Hematopoietic multipotent progenitor cell treated with erythropoietin and hydrocortisone succinate and interleukin-3 and kit ligand, for 4 days (in vitro differentiated cells): ENCODE measurements at regions not wholly inside any gene's neighbourhood (a gene's known extent, or its start where the extent isn't known, plus 50 kb on each side); places are given as distances from the start of the nearest gene placed in this dataset.
"Not testable (repeated sequence)": the region's sequence is repeated elsewhere in the genome, so short reads cannot be mapped to it uniquely, and the experiment has no call there.

ENCODE experiments used
- DNase-seq: peaks from one replicate; pipeline ENCODE4 v3.0.0-alpha.2; 2015

DNA sequence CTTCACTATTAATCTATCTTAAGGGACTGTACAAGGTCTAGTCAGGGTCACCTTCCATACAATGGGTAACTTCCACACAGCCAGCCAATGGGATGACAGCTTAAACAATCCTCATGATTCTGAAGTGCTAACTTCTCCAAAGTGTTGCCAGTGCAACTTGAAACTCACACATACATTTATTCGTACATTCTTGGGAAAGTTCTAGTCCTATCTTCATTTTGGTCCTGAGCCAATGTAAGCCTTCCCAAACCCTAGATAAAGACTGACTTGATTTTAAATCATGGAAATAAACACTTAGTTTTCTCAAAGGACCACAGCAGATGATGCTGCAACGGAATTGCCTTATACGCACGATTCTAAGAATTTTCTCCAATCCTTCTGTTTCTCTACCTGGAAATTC, 117.5 kb upstream of the COL1A2 start:
- no peak for DNase-seq

DNA sequence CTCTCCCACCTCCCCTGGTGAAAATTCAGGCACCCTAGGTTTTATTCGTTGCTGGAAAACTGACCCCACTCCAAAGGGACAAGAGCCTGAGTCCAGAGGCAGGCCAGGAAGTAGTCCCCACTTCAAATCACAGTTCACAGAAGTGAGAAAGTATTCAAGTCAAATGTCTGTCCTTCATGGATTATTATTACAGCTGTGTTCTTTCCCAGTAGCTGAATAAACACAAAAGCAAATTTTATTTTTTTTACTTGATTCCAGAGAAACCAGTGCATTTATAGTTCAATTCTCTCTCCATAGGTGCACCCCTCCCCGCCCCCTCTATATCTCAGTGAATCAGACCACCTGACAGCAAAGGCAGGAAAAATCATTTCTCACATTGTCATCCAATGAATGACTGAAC, 113.8 kb upstream of the COL1A2 start:
- DNase-seq: no peak

DNA sequence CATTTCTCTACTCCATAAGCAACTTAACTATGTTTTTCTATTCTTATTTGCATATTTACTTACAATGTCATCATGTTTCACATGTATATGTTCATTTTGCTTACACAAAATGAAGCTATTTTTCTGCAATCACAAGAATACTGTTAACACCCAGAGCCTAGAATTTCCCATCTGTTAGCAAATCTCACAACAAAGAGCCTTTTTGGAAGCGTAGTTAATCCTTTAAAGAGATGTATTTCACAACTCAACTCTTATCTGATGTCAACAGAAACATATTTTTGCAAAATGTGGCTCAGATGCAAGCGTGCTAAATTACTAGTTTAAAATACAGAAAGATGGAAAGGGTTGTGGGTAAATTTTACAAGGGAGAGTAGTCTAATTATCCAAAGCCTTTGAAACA, 110.6 kb upstream of the COL1A2 start:
- peak; percentile 13 for DNase-seq

DNA sequence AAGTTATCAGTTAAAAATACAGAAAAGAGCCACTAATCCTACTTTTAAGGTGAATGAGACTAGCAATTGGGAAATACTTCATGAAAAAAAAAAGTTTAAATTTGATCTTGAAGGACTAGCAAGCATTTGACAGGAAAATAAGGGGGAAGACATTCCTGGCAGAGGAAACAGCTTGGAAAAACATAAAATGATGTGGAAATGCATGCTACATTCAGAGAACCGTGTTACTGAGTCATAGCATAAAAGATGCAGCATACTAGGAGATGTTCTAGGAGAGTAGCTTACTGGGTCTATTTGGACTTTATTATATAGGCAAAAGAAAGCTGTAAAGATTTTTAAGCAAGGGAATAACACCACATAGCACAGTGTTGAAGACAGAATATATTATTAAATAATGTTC, 108.6 kb upstream of the COL1A2 start:
- no peak for DNase-seq

DNA sequence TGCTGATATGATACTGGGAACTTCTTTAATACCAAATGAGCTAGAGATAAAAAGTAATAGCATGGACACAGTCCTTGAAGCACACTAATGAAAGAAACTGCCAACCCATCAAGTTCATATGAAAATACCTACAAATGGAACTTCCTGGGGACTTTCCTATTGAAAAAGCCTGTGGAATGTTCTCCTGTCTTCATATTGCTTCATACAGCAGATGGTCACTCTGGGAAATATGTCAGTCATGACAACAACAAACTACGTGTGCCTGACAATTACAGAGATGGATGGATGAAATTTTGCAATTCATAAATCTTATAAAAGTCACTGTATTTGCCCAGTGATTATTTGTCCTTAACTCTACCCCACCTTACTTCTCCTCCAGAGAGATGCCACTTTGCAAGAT, 106.6 kb upstream of the COL1A2 start:
- DNase-seq: no peak

DNA sequence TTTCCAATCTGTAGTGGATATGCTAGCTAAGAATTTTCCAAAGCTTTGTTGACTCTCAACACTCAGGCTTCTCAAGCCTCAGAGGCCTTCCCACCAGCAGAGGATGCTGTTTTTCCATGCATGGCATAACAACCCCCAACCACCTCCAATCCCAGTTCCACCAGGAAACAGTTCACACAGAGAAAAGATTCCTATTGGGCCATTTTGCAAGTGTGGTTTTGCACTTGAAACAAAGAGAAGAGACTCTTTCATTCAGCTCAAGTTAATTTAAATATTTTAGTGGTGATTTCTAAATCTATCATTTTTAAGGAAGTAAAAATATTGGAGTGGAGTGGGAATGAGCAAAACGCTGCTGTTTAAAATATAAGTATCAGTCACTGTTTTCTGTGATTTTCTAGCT, 105.6 kb upstream of the COL1A2 start:
- peak; percentile 10 for DNase-seq

DNA sequence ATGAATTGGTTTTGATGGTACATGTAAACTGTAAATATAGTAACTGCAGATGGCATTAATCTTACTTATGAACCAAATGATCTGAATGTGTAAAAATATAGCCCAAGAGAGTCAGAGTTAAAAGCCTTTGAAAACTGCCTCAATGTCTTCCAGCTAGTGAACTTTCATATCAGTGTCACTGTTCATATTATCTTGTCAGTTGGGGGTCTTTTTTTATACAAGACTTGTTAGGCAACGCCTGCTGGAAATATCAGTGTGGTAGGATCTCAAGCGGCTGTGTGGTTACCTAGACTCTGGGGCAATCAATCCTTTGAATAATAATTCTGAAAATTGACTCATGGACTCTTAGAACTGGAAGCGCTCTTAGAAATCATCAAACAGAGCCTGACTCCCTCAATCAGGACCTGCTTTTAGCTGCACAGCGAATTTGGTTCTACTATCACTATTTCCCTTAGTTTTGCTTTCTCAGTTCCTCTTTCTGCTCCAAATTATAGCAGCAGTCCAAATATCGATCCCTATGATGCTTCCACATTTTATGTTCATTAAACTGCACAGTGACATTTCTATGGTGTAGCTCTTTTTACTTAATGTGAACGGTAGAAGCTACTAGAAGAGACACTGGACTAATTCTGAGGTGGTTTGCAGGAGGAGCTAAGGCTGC, 100.1 kb upstream of the COL1A2 start:
- DNase-seq: peak; percentile 1

DNA sequence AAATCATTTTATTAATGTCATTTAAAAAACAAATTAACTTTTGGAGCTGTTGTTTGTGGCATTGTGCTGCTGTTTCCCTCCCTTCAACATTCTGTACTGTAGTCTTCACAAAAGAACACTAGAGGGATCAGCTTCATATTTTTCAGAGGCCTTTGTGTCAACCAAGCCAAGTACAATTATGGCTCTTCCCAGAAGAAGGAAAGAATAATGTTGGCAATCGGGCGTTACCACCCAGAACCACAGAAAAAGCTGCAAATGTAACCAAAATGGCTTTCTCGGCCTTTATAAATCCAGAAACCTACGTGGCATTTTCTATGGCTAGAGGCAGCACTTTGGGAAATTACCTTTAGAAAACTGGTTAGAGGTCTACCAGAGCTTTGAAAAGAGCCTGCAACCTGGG, 98.8 kb upstream of the COL1A2 start:
- no peak for DNase-seq

DNA sequence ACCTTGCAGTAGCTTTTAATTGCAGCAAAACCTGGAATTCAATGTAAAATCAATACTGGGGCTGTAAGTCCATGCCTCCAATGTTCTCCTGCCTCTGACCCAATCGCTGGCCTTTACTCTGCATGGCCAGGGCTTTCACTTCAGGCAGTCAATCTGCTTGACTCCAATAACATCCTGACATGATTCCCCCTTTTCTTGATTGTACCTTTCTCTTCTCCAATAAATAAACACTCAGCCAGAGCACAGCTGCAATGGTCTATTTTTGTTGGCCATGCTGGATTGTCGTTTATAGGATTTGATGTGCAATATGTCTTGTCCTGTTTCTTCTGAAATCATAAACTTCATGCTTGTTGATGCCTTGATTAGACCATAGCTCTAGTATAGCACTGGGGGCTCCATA, 97.8 kb upstream of the COL1A2 start:
- DNase-seq: no peak

DNA sequence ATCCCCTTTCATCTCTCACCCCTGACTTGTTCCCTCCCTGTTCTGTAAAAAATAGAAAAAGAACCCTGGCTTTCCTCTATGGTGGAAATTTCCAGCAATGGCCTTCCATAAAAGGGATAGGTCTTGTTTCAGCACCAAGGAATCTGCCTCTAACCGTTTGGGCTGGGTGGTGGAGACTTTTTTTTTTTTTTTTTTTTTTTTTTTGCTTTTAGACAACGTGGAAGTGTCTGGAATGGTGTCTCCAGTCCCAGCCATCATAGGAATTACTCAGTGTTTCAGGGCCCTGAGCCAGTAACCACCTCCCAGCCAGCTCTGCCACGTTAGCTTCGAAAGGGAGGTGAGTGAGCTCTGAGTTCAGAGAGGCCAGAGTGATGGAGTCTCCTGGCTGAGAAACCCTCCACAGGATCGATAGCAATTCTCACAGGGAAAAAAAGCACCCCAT, 97.3 kb upstream of the COL1A2 start:
- no peak for DNase-seq

DNA sequence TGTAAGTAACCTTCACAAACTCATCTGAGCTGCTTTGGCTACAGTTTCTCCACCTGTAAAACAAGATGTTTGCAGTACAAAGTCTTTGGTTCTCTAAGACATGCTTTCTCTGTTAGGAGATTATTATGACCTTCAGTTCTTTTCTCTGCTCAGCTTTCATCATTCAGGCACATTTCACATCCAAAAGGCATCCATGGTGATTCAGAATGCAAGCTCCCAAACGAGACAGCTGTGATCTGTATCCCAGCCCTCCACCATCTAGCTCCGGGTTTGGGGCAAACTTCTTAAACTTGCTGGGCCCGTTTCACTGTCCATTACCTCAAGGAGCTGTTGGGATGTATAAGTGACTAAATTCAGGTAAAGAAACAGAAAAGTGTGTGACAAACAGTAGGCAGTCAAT, 95.8 kb upstream of the COL1A2 start:
- DNase-seq: no peak

DNA sequence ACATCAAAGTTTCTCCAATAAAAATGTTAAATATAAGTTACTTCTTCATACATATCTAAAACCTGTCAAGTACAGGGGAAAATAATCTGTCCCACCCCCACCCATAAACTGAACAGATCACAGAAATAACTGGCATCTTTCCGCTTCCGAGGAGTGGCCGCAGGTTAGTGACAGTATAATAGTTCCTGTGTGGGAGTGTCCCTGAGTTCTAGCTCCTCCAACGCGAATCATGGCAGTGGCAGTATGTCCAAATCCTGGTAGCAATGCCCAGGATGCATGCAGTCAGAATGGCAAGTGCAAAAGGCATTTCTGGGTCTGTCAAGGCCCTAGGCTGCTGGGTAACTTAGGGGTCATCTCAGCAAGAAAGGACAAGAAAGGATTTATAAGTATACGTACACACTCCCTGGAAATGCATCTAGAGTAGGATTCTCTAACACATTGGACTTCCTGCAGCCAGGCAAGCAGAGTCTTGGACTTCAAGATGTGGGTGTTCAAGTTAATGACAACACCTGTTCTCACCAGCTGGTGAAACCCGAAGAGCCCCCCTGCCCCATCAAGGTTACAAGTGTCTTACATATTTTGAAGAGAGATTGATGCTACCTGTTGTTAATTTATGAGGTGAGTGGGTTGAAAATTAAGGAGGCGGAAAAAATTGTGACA, 94.4 kb upstream of the COL1A2 start:
- no peak for DNase-seq

DNA sequence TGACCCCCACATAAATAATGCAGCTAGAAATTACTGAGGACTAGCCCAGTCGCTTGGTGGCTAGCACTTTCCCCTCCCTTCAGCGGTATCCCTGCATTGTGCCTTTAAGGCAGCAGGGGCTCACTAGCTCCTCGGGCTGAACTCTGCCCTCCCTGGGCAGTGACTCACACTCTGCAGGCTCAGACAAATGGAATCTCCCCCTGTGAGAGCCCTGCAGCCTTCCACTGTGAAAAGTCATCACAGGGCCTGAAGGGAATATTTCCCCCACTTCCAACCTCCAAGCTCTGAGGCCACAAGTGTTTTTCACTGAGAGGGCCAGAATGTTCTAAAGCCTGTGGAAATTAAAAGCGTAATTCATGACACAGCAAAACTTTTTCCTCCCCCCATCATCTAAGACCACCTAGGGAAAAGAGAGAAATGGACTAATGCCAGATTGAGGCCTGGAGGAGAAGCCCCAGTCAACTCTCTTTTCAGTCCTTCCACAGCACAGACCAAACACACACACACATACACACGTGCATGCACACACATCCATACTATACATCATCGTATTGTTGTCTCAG, 93.6 kb upstream of the COL1A2 start:
- DNase-seq: no peak

DNA sequence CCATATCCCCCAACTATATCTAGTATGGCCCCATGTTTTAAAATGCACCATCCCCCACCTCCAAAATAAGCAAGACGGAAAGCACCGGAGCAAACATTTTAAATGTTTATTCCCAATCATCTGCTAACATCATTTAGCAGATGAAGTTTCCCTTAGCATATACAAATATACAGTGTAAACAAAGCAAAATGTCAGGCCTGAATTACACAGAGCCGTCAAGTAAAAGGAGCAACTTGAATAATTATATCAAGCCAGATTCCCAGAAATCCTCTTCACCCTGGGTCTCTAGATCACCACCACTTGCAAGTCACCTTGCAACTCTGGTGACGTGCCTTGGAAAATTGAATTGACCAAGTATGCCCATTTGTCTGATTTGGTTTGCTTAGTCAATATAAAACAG, 91.6 kb upstream of the COL1A2 start:
- DNase-seq: no peak

DNA sequence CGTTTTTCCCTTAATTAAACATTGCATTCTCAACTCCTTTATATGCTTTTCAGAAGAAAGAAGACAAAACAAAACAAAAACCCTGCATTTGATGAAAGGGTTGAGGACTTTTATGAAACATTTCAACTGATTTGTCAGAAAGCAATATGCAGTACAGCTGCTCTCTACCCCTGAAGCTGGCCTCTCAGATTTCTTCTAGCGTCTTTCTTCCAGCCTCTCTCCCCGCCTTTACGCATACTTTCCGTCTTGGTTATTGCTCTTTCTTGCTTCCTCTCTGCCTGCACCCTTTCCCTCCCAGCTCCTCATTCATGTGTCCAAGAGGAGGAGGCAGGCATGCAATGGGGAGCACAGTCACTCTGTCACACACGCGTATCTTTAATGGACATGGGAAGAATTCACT, 91.0 kb upstream of the COL1A2 start:
- DNase-seq: no peak

DNA sequence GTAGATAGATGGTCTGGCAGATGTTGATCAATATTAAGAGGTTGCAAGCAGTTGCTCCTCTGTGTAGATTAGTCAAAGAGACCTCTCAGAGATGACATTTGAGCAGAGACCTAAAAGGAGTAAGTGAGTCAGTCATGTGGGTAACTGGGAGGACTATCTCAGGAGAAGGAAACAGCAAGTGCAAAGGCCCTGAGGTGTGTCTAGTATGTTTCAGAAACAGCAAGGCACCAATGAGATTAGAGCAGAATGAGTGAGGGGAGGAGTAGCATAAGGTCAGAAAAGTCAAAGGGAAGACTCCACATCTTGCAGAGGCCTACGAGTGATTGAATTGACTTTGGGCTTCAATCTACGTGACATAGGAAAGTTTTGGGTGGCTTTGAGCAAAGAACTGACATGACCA, 89.8 kb upstream of the COL1A2 start:
- no peak for DNase-seq

DNA sequence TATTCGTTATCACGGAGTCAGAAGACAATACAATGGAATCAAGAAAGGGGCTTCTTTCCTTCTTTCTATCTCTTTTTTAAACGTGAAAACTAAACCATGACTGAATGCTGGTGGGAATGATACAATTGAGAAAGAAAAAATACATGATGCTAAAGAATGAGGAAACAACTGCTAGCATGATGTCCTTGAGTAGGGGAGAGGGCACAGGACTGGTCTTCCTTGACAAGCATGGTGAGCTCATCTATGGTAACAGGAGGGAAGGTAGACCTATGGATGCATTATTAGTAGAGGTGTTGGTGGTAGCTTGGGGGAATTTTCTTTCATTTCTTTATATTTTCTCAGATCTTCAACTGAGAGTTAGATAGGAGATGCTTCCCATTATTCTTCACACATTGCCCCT, 88.9 kb upstream of the COL1A2 start:
- DNase-seq: no peak

DNA sequence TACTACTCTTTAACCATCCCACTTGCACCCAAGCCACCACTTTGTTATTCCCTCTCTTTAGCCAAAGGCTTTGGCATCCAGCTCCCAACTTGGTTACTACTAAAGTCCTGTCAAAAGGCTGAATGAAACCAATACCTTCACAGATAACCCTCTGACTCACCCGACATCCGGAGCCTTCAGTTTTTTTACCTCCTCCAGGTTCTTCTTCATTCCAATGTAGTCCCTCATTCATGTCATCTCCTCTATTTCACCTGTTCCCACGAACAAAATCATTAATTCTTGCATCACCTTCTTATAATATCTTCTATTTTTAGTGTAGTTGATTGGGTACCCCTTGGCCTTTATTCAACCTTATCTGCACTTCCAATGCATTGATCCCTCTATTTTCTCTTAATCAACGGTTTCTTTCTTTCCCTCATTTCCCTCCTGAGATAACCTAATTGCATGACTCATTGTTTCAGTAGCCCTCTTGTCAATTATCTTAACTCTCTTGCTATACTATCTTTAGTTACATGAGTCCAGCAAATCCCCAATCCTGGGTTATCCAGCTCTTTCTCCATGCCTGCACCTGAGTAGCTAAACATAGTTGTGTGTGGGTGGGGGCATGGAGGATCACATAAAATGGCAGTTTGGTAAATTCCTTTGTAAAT, 87.2 kb upstream of the COL1A2 start:
- no peak for DNase-seq

DNA sequence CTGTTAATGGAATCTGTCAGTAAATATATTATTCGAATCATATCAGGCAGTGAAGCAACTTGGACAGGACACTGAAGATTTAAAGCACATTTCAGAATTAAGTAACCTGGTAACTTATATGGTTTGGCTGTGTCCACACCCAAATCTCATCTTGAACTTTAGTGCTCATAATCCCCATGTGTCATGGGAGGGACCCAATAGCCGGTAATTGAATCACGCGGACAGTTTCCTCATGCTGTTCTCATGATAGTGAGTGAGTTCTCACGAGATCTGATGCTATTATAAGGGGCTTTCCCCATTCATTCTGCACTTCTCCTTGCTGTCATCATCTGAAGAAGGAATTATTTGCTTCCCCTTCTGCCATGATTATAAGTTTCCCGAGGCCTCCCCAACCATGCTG, 83.2 kb upstream of the COL1A2 start:
- DNase-seq: no peak

DNA sequence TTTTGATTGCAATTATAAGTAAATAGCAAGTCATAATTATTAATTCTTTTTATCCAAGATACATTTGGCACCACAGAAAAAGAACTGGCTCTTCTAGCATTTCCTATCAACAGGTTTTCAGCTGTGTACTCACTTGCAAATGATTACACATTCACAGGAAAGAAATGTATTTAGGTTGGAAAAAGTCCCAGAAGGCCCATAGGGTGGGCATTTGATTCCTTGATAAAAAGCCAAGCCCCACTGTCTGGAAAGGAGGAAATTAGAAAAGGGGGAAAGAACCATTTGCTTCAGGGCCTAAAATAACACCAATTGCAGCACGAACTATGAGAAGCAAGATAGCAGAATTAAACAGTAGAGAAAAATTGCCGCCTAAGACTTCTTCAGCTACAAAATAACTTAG, 80.8 kb upstream of the COL1A2 start:
- no peak for DNase-seq

DNA sequence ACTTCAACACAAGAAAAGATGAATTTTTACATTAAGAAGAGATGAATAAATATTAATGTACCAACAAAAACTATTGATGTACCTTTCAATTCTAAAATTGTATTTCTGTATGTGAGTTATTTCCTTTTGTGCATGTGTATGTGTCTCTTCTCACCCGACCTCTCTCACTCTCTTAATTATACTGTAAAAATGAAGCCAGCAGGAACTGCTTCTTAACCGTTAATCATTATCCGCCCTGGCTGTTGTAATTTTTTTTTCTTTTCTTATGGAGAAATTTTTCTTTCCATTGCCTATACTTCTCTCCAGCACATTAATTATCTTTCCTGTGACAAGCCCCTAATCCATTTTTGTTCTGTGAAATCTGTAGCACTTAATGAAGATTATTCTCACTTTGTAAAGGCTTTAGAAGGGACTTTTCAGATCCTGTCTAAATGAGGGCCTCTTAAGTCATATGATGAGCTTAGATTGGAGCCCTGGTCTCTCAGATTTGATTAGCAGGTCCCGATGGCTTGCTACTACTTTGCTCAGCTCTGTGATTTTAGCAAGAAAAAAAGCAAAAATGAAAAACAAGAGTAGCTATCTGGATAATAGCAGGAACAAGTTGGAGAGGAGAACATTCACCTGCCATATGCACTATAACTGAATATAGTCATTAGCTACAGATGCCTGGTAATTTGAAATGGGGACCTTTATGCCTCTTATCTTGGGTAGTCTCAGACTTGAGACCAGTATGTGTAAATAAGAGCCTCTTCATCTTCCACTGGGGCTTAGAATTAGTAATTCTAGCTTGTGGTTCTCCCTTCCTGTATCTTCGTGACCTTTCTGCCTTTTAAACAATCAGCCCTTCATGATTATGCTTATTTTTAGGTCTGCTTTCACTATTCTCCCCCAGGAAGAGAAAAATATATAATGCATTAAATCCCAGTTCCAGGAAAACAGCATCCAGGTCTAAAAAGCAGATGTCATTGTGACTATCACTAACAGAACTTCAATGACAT, 80.0 kb upstream of the COL1A2 start:
- no peak for DNase-seq

DNA sequence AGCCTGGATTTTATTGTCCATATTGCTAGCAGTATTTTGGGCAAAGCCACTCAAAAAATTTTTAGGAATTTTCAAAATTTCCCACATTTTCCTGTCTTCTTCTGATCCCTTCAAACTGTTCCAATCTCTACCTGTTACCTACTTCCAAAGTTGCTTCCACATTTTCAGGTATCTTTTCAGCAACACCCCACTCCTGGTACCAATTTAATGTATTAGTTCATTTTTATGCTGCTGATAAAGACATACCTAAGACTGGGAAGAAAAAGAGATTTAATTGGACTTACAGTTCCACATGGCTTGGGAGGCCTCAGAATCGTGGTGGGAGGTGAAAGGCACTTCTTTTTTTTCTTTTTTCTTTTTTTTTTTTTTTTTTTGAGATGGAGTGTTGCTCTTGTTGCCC, 73.6 kb upstream of the COL1A2 start:
- not testable (repeated sequence) for DNase-seq

DNA sequence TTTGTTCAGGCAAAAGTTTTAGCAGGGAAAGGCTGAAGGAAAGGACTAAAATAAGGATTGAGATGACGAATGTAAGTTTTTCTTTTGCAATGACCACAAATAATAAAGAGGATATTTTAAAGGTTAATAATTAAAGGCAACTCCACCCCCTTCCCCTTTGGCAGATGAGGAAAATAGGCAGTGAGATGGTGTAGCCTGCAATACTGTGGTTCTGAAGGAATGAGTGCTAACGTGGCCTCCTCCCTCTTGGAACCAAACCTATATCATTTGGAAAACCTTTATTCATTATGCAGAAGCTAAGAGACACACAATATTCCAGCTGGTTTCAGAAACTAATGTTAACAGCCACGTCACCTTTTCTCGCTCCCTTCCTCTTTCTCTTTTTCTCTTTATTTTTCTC, 70.9 kb upstream of the COL1A2 start:
- DNase-seq: no peak
